Stimulated activated CD8-positive, alpha-beta memory T cell treated with anti-CD3 and anti-CD28 coated beads, Interleukin-4, amount 100 ng/mL, for 4 hours (primary cell): ENCODE measurements at regions not wholly inside any gene's neighbourhood (a gene's known extent, or its start where the extent isn't known, plus 50 kb on each side); places are given as distances from the start of the nearest gene placed in this dataset.
"Not testable (repeated sequence)": the region's sequence is repeated elsewhere in the genome, so short reads cannot be mapped to it uniquely, and the experiment has no call there.

Experiments used
- DNase-seq, 2 donors: peaks; one replicate each; pipeline ENCODE4 v3.0.0-alpha.2; 2020; ENCODE audit warnings: low read depth in 2 of 2, low spot score in 1 of 2

DNA sequence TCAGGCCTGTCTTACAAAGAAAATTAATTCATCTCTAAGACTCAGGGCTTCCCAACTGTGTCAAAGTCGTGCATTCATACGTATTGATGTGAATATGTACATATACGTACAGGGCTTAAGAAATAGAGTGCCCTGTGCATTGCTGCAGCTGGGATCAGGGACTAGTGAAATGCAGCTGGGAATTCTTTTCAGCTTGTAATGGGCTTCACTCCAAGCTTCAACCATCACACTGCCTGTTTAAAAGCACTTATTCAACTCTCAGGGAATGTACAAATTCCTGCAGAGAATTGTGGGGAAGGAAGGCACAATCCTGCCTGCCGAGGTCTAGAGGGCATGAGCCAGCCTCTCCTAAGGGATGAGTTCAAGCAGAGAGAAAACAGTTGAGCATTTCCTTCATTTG is 59.6 kb upstream of the MAN2A1 start:
- no peak for DNase-seq

DNA sequence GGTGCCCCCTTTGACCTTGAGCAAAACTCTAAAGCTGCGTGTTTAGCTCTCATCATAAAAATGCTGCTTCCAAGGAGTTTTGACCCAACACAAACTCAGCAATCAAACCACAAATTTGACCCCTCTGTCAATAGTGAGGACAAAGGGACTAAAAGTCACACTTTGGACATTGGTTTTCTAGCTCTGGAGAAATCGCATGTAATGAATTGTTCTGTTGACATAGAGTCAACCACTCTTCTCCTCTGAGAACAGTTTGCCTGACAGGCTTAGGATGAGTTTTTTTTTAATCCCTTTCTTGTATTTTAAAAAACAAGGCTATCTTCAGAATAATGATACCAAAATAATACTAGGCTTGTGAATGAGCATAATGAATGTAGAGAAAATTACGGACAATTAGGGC is 61.1 kb upstream of the MAN2A1 start:
- DNase-seq, result no peak

DNA sequence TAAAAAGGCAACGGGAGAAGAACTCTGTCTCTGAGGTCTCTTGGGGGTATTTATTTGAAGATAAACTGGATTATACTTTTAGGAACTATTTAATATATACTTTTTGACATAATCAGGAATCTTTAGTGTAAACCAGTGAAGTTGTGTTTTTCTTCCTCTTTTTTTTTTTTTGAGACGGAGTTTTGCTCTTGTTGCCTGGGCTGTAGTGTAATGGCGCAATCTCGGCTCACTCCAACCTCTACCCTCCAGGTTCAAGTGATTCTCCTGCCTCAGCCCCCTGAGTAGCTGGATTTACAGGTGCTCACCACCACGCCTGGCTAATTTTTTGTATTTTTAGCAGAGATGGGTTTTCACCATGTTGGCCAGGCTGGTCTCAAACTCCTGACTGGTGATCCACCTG is 68.5 kb upstream of the MAN2A1 start:
- DNase-seq, result not testable (repeated sequence)

DNA sequence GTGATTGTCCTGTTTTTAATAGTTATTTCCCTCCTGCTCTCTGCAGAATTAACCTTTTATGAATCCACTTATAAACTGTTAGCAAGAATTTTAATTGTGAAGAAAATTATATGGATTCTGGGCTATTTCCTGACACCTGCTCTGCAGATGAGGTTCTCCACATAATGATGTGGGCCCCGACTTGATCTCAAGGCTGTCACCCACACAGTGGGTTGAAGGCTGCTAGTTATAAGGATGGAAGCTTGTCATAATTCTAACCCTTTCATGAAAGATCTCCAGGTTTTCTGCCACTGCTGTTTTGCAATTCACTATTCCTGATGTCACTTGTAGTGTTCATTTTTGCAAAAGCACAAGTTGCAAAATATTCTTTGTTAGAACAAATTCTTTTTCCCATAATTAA is 69.1 kb upstream of the MAN2A1 start:
- no peak for DNase-seq

- no peak for DNase-seq
These were observed 70.1 kb upstream of the MAN2A1 start for GRCh38 chr5:109619606-109620005.

DNA sequence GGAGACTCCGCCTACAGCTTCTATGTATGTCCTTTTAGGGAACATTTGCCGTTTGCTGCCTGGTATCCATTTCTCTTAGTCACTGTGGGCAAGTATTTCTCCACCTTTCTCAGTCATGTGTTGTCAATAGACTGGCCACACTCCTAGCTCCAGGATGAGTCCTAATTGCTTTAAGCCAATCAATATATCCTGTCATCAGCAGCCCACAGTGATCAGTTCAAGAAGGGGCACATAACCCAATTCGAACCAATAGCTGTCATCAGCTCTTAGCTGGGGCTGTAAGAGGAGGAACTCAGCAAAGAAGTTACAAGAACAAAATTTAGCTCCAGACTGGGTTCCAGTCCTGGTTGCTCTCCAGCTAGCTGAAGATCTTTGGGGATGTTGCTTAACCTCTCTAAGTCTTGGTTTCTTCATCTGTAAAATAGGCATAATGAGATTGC is 70.7 kb upstream of the MAN2A1 start:
- DNase-seq, result no peak

DNA sequence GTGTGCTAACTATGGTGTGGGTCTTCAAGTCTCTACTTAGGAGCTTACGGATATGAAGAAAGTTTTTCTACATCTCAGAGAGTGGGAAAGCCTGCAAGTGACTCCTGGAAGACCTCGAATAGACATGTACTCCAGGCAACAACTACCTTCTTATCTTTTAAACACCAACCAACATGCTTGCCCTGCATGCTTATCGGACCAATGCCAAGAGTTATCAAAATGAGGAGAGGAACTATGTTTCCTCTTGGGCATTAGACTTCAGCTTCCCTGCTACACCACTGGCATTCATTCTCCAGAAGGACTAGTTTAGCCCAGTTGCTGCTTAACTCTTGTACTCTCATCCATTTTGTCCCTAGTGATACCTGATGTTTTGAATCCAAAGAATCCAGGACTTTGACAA is 74.7 kb upstream of the MAN2A1 start:
- DNase-seq, result no peak

GRCh38 chr5:109614301-109614700 is 75.4 kb upstream of the MAN2A1 start:
- no peak for DNase-seq

GRCh38 chr5:109612278-109612905 is 77.3 kb upstream of the MAN2A1 start:
- DNase-seq, result no peak

DNA sequence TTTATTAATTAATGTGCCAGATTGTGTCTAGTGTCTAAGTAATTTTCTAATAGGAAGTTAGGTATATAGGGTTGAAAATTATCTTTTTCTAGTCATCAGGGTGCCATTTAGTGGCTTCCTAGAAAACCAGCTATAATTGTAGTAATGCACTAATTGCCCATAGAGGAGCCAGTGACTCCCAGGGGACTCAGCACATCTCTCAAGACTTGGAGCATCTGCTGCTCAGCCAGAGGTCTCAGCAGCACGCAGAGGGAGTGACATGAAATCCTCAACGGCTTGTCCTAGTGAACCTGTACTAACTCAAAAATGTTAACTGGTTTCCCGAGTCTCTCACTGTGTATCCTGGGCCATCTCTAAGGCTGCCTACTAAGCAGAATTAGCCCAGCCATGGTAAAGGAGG is 78.2 kb upstream of the MAN2A1 start:
- no peak for DNase-seq

DNA sequence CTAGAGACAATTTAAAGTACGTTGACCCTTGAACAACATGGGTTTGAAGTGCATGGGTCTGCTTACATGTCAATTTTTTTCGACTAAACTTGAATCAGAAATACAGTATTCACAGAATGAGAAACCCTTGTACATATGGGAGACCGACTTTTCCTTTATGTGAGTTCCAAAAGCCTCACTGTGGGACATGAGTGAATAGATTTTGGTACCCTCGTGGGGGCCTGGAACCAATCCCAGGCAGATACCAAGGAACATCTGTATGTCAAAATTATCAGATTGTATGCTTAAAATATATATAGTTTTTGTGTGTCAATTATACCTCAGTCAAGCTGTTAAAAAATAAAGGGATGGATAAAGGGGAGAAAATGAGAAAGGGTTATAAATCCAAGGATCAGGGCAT is 78.7 kb upstream of the MAN2A1 start:
- DNase-seq, result no peak

- DNase-seq, result no peak
These were observed 79.1 kb upstream of the MAN2A1 start for GRCh38 chr5:109610581-109610980.

DNA sequence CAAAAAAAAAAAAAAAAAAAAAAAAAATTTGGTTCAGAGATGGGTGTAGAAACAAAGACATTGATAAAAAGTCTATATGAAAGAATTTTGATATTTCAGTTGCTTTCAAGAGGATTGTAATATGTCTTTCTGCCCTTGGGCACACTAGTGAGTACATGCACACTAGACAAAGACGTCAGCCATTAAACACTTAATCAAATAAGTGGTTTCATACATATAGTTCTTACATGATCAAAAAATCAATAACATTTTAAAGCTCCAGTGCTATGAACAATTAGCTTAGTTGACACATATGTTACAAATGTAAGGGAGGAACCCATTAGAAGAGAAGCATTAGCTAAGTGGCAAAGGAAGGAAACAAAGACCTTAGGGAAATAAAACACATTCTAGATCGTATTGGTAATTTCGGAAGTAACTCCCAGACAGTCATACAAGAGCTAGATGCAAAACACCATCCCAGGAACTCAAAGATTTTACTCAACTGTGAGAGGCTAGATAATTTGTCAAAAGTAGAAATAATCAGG is 84.5 kb upstream of the MAN2A1 start:
- DNase-seq, result no peak

- DNase-seq, result no peak
These were observed 85.0 kb upstream of the MAN2A1 start for GRCh38 chr5:109604758-109605157.

GRCh38 chr5:109601736-109602135 is 88.0 kb upstream of the MAN2A1 start:
- no peak for DNase-seq

- DNase-seq, result no peak
These were observed 91.8 kb upstream of the MAN2A1 start for GRCh38 chr5:109597893-109598292.

DNA sequence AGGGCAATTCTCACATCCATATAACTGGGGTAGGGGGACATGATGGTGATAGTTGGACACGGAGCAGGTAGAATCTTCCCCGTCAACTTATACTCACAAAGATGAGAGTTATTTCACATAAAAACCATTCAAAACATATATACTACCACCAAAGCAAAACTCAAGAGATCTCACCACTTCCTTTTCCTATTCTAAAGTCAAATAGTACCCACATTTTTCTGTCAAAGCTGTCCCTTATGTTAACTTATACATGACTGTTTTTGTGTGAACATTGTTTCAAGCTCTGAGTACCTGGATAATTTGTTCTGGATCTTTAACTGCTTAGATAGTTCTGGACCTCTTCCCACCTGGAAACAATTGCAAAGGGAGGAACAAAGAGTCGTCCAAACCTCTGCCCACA is 95.5 kb upstream of the MAN2A1 start:
- no peak for DNase-seq

DNA sequence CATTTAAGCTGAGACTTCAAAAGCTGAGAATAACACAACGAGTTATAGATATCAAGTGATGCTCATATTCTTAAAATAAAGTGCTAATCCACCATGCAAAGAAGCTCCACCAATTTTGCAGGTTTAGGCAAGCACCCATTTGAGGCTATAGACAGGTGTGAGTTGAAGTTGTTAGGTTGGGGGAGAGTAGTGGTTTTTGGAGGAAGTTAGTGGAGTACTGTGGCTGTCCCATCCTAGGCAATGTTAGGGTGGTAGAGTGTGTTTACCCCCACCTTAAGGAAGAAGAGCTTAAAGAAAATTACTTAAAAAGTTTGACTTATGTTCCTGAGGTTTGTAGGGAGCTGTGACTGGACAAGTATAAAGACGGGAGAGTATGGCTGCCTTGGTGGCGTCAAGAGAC is 98.9 kb upstream of the MAN2A1 start:
- DNase-seq, result no peak

- DNase-seq, result no peak
These were observed 99.7 kb upstream of the MAN2A1 start for GRCh38 chr5:109589986-109590385.

DNA sequence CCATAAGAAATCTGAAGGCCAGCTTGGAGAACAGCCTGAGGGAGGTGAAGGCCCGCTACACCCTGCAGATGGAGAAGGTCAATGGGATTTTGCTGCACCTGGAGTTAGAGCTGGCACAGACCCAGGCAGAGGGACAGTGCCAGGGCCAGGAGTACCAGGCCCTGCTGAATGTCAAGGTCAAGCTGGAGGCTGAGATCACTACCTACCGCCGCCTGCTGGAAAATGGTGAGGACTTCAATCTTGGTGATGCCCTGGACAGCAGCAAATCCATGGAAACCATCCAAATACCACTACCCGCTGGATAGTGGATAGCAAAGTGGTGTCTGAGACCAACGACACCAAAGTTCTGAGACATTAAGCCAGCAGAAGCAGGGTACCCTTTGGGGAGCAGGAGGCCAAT is 100.5 kb upstream of the MAN2A1 start:
- no peak for DNase-seq

GRCh38 chr5:109588281-109589035 is 101.3 kb upstream of the MAN2A1 start:
- DNase-seq, result no peak

DNA sequence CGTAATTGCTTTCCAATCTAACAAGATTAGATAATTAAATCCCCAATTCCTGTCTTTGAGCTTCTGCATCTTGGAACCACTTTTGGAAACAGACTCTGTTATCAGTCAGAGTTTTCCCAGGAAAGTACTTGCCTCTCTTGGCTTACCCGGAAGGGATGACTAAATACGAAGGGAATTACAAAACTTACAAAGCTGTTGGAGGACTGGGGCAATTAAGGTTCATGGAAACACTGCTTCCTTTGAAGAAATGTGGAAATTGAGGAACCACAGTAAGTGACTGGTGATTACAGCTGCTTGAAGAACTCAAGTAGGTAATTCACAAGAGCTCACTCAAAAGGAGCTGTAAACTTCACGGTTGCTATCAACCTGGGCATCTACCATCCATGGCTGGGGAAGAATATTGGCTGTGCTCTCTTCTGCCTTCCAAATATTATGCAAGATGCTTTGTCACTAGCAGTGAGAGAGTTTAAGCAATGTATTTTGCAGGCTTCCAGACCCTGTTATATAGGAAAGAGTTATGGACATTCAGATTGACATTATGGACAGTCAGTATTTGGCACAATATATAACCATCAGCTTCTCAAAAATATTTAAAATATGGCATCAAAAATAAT is 104.6 kb upstream of the MAN2A1 start:
- DNase-seq, result no peak
